D721Med (cell line): ENCODE measurements at regions not wholly inside any gene's neighbourhood (a gene's known extent, or its start where the extent isn't known, plus 50 kb on each side); places are given as distances from the start of the nearest gene placed in this dataset.

ENCODE experiments used
- DNase-seq: peaks from one replicate; pipeline ENCODE4 v3.0.0; 2011; ENCODE audit warnings: low spot score; ENCODE audit not compliant: insufficient read length
- FAIRE-seq: peaks from 2 replicates; lab custom pipeline; 2011; peaks lifted over from hg19 to GRCh38; lab: Jason Lieb, UNC
- CTCF ChIP-seq: IDR thresholded peaks from 2 replicates; pipeline ENCODE4 v1.5.1; 2012; ENCODE audit warnings: mild to moderate bottlenecking, control low read depth; ENCODE audit not compliant: insufficient read depth; ENCODE audit errors: missing control alignments

- FAIRE-seq (no peak), DNase-seq (no peak)
- no peak for TF ChIP-seq CTCF
Measured at GRCh38 chr11:95375886-95376285, 144.9 kb upstream of the SESN3 start.

GRCh38 chr11:95375451-95375850 lies 144.4 kb upstream of the SESN3 start:
- FAIRE-seq (no peak), DNase-seq (no peak)
- TF ChIP-seq CTCF: no peak

GRCh38 chr11:95374105-95374504 lies 143.1 kb upstream of the SESN3 start:
- FAIRE-seq: no peak
- no peak for DNase-seq
- no peak for TF ChIP-seq CTCF

- FAIRE-seq: no peak
- no peak for TF ChIP-seq CTCF
- DNase-seq: no peak
Measured at GRCh38 chr11:95373241-95373640, 142.2 kb upstream of the SESN3 start.

- DNase-seq (no peak), FAIRE-seq (no peak)
- no peak for TF ChIP-seq CTCF
Measured at GRCh38 chr11:95372097-95372656, 141.2 kb upstream of the SESN3 start.

GRCh38 chr11:95371153-95371552 lies 140.2 kb upstream of the SESN3 start:
- FAIRE-seq (no peak), DNase-seq (no peak)

More at GRCh38 chr11:95371153-95371552, 140.2 kb upstream of the SESN3 start:
- no peak for TF ChIP-seq CTCF
